ENCODE measurements at regions not wholly inside any gene's neighbourhood (a gene's known extent, or its start where the extent isn't known, plus 50 kb on each side); places are given as distances from the start of the nearest gene placed in this dataset.
A peak's percentile ranks its signal among the peaks of the same experiment; 100 is the strongest.

- DNase-seq (ENCODE audit: low read depth), result no peak
Observed at GRCh38 chr22:47927648-47928210, 1165.3 kb downstream of the TBC1D22A start.

GRCh38 chr22:47923011-47923427 is 1160.6 kb downstream of the TBC1D22A start:
- no peak for DNase-seq (ENCODE audit: low read depth)

- DNase-seq (ENCODE audit: low read depth), result no peak
Observed at GRCh38 chr22:47921906-47922305, 1159.5 kb downstream of the TBC1D22A start.

DNA sequence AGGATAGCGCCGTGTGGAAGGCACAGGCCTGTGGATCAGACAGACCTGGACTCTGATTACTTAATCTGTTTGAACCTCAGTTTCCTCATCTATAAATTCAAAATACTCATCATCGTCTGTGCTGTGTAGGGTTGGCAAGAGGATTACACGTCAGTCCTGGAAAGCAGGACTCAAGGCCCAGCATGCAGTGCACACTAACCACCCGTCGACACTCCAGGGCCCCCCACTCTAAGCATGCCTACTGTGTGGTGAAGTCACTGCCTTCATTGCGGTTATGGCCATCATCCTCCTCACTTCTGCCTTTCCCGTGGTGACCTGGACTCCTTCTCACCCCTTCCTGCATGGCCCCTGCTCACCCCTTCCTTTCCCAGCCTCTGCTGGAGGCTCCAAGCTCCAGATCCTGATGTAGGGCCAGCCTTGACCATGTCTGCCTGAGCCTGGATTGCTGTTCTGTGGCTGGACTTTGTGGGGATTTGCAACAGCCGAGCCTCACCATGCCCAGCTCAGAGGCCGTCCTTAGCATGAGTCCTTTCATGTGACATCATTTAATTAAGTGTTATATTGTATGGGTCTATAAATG is 1158.0 kb downstream of the TBC1D22A start:
- no peak for DNase-seq (ENCODE audit: low read depth)

DNA sequence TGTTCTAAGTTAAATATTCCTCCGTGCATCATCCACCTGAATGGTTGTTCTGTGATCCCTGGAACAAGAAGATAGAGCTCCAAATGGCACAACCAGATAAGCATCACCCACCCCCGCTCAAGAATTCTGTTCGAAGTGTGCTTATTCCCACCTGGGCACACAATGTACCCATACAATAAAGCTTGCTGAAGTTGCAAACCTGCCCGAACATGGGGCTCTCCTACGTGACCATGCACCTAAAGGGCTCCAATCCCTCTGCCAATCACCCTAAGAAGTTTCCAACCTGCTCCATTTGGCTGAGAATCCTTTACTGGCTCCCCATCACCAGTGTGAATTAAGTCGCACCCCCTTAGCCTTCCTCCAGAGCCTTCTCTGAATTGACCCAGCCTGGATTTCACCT is 1157.4 kb downstream of the TBC1D22A start:
- no peak for DNase-seq (ENCODE audit: low read depth)

DNA sequence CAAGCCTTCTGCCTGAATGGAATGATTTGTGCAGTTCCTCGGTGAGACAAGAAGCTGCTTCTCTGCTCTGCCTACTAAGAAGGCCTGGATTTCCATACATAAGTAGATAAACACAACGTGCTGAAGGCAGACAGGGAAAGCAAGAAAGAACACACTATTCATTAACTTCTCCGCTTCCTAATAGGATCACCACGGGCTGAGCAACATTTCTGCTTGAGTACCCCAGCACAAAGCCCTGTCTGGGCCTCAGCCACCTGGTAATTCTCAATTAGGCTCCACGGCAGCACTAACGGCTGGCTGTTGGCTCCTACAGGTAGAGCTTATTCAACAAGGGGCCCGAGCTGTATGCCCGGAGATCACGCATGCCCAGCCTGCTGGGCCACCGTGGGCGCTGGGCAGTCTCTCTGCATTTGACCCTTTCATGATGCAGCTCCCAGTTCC is 1156.6 kb downstream of the TBC1D22A start:
- no peak for DNase-seq (ENCODE audit: low read depth)

- DNase-seq (ENCODE audit: low read depth), result peak; percentile 17
Observed at GRCh38 chr22:47918276-47918921, 1155.9 kb downstream of the TBC1D22A start.

DNA sequence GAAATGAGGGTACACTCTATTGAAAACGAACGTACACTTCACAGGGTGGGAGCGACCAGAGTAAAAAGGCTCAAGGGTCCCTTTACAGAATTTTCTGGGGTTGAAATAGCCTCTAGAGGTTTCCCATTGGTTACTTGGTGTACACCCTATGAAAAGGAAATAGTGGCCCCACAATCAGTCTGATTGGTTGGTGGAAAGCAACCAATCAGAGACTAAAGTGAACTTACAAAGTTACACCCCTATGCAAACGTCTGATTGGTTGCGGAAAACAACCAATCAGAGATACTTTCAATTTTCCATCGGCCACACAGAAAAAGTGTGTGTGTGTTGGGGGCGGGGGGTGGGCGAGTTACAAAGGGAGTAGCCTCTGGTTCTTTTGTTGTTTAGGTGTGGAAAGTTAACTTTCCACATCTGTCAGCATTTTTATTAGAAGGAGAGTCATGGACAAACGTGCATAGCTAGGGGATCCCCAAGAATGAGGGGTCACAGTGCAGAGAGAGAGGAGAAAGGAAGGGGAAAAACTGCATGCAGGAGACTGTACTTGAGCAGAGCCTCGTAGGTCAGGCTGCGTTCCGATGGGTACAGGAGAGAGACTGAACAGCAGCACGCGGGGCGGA is 1152.1 kb downstream of the TBC1D22A start:
- no peak for DNase-seq (ENCODE audit: low read depth)

GRCh38 chr22:47902646-47903180 is 1140.3 kb downstream of the TBC1D22A start:
- DNase-seq (ENCODE audit: low read depth), result no peak

DNA sequence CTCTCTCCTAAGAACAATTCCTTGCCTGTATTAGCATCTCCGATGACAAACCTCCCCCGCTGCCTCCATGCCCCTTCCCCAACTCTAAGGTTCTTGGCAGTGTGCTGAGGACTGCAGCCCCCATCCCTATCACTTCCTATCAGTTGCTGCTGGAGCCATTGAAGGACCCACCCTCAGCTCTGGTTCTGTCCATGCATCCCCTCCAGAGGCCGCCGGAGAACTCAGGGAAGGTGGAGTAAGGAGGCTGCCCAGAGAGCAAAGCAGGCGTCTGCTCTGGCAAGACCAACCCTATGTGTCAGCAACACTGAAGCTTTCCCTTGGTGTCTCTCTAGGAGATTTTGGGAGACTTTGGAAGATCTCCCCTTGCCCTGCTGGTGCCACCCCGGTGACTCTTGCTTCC is 1139.5 kb downstream of the TBC1D22A start:
- DNase-seq (ENCODE audit: low read depth), result no peak

DNA sequence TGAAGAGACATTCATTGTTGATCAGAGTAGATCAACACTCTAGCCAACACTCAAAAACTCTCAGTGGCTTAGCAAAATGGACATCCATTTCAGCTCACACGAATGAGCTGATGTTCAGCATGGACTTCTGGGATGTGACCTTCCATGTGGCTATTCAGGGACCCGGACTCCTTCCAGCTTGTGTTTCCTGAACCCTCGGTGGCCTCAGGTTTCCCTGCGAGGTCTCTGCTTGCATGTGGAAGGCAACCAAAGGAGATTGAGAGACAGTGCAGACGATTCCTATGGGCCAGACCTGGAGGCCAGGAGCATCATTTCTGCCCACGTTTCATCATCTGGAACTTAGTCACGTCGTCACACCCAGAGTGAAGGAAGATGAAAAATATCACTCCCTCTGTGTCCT is 1137.4 kb downstream of the TBC1D22A start:
- DNase-seq (ENCODE audit: low read depth), result no peak

DNA sequence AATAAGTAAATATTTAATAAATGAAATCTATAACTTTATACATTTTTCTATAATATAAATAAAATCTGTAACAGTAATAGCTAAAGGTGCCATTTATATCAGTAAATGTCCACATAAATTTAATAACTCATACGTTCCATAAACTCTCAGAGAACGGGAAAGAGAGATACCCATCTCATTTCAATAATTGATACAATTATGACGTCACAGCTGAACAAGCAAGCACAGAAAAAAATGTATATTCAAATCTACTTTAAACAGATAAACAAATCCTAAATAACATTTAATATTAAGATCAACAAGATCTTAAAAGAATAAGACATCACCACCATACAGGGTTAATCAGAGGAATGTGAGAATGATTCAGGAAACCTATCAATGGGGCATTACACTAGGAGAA is 1136.5 kb downstream of the TBC1D22A start:
- DNase-seq (ENCODE audit: low read depth), result no peak

- DNase-seq (ENCODE audit: low read depth), result no peak
Observed at GRCh38 chr22:47891609-47892008, 1129.2 kb downstream of the TBC1D22A start.

DNA sequence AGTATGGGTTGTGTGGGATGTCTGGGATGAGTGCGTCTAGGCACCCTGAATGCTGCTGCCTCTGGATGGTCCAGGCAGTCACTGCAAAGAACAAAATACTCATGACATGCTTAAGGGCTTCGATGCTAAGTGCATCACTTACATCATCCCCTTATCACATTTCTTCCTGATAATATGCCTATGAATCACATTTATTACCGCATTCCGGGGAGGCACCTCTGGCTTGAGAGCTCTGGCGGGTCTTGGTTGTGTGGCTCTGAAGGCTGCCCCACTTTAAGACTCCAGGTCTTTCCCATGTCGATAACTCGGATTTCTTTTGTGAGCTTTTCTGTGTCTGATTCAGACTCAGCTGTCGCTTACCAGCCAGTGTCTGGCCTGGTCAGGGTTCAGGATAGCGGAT is 1126.4 kb downstream of the TBC1D22A start:
- no peak for DNase-seq (ENCODE audit: low read depth)

DNA sequence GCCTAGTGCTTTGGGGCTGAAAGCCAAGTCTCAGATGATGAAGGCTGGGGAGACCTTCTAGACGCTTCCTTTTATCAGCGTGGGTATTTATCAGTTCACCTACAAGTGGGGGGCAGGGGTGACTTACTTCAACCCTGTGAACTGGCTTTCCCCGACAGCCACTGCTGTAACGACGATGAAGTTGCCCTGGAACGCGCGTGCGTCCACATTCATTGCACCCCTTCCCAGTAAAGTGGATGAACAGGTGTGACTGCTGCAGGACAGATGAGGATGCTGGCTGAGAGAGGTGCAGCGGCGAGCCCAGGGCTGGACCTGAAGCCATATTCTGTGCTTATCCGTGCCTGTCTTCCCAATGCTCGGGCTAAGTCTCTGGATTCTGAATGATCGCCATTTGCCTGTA is 1122.3 kb downstream of the TBC1D22A start:
- DNase-seq (ENCODE audit: low read depth), result no peak

GRCh38 chr22:47884200-47884599 is 1121.8 kb downstream of the TBC1D22A start:
- DNase-seq (ENCODE audit: low read depth), result no peak

DNA sequence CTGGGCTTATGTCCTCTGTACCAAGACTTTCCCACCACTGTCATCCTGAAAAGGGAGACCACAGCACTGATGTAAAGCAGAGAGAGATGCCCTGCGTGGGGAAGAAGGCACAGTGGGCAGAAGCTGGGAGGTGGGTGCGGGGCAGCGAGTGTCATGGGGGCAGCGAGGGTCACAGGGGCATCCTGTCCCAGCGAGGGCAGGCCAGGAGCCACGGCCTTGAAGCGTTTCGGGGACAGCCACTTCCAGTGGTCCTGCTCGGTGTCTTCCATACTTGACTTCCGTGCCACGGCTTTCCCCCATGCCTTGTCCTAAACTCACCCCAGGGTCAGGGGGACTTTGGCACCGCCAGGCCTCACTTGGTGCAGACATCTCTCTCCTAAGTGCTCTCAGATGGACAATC is 1121.3 kb downstream of the TBC1D22A start:
- no peak for DNase-seq (ENCODE audit: low read depth)

- no peak for DNase-seq (ENCODE audit: low read depth)
Observed at GRCh38 chr22:47879346-47879745, 1116.9 kb downstream of the TBC1D22A start.

DNA sequence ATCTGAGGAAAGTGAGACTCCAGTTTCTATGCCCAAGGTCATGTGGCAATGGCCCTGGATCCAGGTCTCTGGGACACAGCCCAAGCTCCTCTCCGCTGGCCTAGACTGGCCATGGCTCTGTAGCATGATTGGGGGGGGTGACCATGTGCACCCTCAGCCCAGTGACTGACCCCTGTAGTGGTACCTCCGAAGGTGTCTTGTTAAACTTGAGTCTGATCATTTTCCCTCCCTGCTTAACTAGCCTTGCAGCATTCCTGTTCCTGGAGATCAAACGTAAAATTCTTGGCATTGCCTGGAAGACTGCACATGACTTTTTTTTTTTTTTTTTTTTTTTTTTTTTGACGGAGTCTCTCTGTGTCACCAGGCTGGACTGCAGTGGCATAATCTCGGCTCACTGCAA is 1116.0 kb downstream of the TBC1D22A start:
- DNase-seq (ENCODE audit: low read depth), result no peak

- no peak for DNase-seq (ENCODE audit: low read depth)
Observed at GRCh38 chr22:47872761-47873535, 1110.5 kb downstream of the TBC1D22A start.

DNA sequence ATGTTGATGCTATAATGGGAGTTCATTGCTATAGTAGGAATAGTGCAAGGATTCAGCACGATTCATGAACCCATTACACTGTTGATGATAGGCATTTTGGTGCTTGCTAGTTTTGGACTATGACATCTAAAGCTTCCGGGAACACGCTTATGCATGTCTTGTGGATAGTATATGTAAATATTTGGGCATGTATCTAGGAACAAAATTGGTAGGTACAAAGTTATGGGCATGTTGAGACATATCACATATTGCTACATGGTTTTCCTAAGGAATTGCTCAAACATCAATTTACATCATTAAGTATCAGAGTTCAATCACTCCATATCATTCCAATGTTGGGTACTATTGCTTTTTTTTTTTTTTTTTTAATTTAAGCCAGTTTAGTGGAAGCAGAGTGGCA is 1103.2 kb downstream of the TBC1D22A start:
- DNase-seq (ENCODE audit: low read depth), result no peak

DNA sequence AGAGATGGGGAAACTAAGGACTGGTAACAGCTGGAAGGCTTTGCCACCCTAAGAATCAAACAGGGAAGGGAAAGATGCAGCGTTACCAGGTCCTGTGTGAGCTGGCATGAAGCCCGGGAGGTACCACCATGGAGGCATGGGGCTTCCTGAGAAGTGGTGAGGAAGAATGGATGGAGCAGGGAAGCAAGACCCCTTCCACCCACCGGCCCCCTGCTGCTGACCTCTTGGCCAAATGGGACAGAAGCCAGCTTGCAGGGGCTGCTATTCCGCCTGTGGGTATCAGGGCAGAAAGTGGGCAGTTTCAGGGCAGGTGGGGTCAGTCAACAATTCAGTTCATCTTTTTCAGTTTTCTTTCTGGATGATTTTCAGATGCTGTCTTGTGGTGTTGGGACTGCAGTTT is 1099.9 kb downstream of the TBC1D22A start:
- DNase-seq (ENCODE audit: low read depth), result no peak

Data from activated T-helper 1 cell treated with Interleukin-2 at 50 U/mL for 16 hours (primary cell).